Stimulated activated CD4-positive, alpha-beta T cell treated with anti-CD3 and anti-CD28 coated beads, Interleukin-4, amount 100 ng/mL, for 1 hour (primary cell): ENCODE measurements at regions not wholly inside any gene's neighbourhood (a gene's known extent, or its start where the extent isn't known, plus 50 kb on each side); places are given as distances from the start of the nearest gene placed in this dataset.
"Not testable (repeated sequence)": the region's sequence is repeated elsewhere in the genome, so short reads cannot be mapped to it uniquely, and the experiment has no call there.

ENCODE experiments used
- DNase-seq: peaks from one replicate; pipeline ENCODE4 v3.0.0-alpha.2; 2020

DNA sequence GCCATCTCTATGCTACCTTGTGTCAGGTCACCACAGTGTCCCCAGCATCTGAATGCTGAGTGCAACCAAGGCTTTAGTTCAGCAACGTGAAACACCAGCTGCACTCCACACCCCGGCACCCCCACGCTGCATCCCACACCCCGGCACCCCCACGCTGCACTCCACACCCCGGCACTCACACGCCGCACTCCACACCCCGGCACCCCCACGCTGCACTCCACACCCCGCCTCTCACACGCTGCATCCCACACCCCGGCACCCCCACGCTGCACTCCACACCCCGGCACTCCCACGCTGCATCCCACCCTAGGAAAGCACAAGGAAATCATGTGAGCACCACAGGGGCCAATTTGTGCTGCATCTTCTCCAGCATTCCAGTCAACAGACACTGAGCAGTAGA lies 199.8 kb upstream of the FRG1 start:
- DNase-seq: no peak

DNA sequence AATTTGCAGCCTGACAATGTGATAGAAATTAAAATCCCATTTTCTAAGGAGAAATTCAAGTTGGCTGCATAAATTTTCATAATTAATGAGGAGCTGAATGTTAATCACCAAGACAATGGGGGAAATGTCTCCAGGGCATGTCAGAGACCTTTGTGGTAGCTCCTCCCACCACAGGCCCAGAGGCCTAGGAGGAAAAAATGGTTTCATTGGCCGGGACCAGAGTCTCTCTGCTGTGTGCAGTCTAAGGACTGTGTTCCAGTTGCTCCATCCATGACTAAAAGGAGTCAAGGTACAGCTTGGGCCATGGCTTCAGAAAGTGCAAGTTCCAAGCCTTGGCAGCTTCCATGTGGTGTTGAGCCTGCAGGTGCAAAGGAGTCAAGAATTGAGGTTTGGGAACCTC lies 187.6 kb upstream of the FRG1 start:
- not testable (repeated sequence) for DNase-seq

DNA sequence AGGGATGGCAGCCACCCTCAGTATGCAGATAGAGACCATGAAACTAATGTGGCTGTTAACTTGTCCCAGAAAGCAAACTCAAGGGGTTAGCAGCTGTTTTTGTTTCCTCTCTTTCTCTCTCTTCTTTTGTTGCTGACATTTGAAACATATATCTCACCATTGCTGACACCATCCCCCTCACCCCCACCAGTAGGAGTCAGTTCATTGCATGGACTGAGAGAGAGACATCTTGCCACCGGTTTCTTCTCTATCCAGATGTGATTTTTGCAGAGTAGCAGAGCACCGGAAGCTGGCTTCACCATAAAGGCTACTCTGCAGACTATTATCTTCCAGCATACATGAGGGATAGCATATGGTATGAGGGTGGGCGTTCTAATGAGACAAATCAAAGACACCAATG lies 177.1 kb upstream of the FRG1 start:
- DNase-seq: no peak

DNA sequence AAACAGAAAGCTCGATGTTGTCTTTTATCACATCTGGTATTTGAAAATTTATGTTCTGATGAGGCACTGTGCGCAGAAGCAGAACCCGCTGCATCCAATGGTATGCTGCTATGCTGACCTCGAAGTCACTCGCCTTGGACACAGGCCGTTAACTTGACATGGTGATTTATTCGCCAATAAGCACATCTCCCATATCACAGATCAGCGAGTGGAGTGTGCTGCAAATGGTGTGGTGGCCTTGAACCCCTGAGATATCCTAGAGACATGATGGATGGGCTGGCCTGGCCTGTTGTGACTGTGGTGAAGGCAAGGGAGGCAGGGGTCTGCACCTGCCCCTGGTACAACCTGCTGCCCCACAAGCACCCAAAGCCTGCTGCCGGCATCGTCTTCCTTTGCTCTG lies 175.4 kb upstream of the FRG1 start:
- DNase-seq: no peak

DNA sequence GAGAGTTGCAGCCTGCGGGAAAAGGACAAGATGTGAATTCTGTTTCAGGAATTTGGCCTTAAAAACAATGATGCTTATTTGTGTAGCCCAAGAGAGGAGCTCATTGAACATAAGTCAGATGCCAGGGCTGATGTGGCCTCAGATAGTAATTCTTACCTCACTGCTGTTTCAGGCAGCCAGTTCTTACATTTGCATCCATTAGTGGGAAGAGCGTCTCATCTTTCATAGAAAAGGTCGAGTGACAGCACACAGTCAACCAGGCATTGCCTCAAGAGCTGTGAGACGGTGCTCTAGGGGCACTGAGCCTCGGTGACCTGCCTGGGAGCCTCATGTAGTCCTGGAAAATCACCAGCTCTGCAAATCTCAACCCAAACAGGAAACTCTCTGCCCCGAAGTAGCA lies 174.9 kb upstream of the FRG1 start:
- no peak for DNase-seq

DNA sequence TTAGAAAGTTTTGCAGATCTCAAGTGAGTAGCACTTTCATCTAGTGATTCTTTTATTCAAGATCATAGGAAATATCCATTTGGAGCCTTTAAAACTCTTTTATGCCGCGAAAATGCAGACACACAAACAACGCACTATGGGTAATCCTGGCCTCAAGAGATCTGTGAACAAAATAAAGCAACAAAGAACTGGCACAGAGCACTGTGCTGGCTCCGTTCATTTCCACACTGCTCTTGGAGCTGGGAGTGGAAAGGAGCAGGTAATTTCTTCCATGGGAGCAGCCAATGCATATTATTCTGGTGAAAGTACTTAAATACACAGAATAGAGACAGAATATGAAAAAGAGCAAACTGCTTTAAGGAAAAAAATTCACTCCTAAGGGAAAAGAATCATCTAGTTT lies 172.7 kb upstream of the FRG1 start:
- no peak for DNase-seq

DNA sequence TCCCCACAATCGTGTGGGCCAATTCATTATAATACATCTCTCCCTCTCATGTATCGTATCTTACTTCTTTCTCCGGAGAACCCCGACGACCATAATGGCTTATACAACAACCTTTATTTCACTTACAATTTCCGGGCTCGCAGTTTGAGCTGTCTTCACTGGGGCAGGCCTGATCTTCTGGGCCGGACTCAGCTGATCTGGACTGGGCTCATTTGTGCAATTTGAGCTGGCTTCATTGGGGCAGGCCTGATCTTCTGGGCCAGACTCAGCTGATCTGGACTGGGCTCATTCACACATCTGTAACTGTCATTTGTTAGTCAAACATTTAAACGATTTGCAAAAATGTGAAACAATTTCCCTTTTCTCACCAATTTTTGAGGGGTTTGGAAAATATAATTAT lies 171.5 kb upstream of the FRG1 start:
- no peak for DNase-seq

DNA sequence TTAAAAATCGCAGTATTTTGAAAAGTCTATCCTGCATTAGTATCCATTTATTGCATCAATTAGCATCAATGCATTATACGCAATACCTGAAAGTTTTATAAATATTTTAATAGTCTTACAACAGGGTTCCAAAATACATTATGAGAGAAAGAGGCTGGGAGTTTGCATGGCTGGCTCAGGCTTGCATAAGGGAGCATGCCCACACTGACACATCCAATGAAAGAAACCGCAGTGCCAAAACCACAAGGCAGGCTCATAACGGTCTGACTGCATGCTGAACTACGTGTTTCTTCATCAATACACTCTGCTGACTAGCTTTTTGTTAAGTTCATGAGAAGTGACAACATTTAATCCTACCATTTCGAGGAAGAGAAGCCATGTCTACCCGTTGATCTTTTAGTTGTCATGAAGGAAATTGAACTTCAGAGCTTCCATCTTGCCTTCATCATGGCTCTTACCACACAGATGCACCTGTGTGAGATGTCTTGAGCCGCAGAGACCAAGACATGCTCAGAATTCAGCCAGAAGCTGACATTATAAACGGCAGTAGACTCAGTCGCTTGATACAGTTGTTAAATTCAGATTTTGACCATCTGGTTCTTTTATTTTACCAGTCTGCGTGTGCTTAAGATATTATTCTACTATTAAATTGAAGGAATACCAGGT lies 168.8 kb upstream of the FRG1 start:
- DNase-seq: no peak

DNA sequence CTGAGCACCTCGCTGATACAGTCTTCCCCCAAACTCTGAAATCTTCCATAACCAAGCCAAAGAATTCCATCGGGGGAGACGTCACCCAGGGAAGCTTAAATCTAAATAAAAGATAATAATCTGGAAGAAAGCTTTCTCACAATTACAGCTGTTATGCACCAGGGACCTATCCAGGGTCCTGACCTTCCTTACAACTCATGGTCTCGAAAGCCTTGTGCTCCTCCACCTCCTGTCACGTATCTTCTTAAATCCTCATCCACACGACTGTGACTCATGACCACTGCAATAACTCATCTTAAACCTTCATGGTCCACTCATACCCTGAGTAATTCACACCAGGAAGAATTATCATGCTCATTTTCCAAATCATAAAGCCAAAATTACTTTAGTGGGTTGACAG lies 166.8 kb upstream of the FRG1 start:
- no peak for DNase-seq

DNA sequence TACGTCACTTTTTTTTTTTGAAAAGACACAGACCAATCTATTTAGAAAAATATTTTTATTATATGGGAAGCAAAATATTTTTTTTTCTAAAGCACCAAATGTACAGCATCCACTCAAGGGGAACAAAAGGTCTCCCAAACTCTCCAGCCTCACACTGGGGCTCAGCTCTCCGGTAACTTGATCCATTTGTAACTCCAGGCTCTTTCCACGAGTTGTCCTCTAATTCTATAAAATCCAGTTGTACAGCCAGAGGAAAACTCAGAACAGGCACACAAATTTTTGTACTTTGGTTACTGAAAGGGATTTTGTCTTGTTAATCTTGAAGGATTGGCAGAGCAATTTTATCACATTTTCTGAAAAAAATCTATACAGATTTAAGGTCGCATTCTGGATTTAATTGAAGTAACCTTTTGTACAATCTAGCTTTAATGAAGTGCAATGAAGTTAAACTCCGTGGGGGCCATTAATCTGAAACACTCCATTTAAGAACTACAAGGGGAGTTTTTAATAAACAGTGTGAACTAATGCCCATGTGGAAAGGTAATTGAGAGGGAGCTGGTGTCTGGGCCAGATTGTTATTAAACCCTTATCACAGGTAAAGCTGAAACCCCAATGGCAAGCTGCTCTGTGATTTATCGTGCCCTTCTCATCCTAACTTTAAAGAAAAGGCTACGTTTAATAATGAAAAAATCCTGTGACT lies 161.2 kb upstream of the FRG1 start:
- no peak for DNase-seq

DNA sequence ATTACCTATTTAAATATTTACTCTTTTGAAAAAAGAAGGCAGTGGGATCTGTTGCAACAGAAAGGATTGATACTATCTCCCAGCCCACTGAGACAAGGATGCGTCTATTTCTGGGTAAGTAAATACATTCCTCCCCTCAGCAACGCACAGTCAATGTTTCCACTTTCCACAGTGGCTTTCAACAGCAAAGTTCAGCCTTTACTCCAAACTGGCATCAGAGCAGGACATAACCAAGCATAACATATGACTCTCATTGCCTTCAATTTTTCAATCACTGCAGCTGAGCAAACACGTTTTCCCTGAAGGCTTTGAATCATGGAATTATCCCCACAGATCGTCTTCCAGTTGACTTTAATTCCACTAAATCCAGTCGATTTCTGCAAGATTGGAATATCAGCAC lies 160.3 kb upstream of the FRG1 start:
- no peak for DNase-seq

DNA sequence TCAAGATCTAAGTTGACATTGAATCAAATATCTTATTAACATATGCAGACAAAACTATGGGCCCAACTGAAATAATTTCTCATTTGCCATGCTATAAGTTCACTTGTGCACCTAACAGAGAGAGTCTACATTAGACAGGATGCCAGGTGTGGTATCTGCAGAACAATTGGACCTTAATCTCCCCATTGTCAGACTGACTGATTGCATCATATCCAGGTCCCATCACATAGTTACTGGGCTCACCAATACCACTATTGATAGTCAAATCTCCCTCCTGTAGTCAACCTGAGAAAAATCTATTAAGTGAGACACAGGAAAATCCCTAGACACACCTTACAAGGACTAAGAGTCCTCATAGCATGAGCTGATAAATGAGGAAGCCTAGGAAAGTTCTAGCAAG lies 156.0 kb upstream of the FRG1 start:
- DNase-seq: no peak

DNA sequence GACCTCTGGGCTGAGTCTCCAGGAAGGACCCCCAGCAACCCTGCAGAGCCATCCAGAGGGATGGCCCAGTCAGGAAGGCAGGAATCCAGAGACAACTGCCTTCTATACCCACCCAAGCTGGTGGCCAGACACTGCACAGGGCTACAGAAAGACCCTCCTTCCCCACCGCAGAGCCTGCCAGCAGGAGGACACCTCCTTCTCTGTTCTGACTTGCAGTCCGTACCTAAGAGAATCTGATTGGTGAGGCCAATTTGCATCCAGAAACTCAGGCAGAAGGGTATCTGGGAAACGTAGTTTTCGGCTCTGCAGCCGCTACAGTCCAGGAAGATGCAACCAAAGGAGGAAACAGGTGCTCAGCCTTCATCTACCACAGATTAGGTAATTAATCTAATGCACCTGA lies 155.4 kb upstream of the FRG1 start:
- no peak for DNase-seq

DNA sequence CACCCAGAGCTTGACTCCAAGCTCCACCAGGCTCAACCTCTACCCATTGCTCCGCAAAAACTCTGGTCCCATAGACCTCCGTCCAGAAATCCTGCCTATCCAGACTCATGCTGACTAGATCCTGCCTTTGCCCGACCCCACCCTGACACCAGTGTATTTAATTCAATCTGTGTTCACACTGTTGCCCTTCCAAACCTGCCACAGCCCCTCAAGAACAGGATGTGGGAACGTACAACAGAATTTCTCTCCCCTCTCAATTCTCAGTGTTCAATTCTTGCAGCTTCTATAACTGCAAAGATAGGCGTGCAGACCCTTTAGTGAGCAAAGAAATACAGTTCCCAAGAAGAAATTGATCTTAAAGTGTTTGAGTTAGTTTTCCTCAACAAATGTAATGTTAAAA lies 154.2 kb upstream of the FRG1 start:
- DNase-seq: no peak

DNA sequence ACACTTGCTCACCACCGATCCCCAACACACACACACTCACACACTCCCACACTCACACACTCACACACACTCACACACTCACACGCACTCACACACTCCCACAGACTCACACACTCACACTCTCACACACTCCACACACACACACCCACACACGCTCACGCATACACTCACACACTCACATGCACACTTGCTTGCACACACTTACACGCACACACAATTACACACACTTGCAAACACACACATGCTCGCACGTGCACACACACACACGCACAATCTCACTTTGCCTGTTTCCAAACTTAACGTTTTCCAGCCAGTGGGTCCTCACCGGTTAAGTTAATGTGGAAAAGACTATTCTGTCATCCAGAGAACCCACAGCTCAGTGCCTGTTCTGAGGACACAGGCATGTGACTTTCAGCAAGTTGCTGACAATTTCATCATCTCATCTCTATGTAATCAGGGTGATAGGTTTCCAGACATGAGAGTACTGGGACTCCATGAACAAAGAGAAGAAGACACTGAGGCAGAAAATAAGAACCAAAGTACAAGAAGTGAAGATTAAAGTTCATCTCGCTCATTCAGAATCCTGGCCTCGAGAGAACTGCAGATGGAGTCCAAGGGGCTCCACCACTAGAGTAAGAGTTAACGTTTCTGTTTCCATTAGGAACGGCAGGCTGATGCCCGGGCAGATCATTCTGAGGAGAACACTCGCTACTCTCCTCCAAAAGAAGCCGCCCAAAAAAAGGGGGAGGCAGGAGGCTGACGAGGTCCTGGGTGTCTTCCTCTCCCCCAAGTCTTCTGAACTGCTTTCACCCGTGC lies 153.2 kb upstream of the FRG1 start:
- DNase-seq: no peak

DNA sequence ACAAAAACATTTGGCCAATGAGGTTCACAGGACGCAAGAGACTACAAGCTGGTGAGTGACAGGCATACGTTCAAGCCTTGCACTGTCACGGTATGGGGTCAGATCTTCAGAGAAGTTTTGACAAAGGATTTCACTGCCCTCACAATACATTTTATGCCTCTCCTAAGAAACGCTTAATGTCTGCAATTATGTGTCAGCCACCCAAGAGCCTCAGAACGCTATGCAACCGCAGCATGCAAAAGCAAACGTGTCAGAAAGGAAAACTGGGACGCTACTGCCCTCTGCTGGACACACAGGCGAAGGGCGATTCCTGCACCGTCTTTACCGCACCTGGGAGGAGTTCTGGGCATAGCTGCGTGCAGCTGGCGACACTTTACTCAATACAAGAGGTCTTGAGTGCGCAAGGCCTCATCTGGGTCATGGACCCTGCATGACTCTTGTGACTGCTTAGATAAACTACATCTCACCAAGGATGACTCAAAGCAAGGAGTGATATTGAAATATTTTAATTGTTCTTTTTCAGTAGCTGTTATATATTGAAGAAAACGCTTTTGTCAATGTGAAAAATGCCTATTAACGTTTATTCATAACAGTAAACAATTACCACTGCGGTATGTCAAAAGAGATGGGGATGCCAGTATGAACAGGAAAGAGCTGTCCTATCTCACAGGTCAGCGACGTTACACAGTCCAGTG lies 147.6 kb upstream of the FRG1 start:
- DNase-seq: peak; percentile 59

DNA sequence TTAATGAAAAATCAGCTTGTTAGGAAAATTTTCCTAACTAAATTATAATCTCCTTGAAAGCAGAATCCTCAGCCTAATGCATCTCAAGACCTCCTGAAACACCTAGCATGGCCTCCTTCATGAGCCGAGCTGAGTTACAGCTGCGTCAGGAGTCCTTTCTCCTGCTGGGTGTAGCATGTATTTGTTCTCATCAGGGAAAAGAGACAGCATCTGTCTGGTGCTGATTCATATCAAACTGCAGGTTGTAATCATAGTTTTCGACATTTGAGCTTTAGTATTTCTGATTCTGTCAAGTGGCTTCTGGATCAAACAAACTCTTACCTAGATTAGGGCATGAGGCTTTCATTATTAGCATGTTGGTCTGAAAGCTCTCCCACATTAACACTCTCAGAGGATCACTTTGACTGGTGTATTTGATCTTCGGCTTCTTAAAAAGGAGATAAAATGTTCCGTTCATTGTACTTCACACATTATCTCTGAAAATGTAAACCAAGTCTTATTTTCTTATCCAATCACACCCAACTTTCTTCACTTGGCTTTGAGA lies 140.1 kb upstream of the FRG1 start:
- DNase-seq: no peak

DNA sequence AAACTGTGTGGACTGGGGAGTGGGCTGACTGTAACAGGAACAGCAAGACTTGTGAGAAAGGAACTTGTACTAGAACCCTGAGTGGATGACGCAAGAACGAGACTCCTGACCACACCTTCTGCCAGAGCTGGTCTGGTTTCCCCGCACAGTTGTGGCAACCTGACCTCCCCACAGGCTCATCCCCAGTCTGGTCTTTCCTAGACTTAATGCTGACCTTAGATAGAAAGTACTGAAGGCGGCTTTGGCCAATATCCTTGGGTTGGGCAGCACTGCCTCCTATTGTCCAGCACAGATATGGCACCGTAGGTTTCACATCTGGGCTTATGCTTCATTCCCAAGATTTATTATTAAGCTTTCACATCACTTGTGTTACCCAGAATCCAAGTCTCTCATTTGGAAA lies 137.8 kb upstream of the FRG1 start:
- no peak for DNase-seq

DNA sequence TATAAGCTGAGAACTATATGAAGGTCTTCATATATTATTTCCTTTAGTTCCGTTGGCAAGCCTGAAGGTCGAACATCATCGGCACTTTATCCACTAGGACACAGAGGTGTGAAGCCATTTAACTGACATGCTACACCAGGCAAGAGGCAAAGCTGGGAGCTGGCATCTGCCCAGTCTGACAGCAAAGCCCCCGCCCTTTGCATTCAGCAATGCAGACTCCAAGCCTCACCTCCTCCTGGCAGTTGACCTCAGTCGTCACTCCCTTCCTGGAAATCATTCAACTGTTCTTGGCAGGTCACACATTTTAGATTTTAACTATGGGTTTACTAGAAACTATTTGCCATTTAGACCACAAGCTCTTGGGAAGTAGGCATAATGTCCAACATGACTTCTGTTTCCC lies 135.8 kb upstream of the FRG1 start:
- no peak for DNase-seq

DNA sequence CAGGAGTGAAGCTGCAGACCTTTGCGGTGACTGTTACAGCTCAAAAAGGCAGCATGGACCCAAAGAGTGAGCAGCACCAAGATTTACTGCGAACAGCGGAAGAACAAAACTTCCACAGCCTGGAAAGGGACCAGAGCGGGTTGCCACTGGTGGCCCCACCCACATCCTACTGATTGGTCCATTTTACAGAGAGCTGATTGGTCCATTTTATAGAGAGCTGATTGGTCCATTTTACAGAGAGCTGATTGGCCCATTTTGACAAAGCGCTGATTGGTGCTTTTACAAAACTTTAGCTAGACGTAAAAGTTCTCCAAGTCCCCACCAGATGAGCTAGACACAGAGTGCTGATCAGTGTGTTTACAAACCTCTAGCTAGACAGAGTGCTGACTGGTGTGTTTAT lies 134.2 kb upstream of the FRG1 start:
- DNase-seq: no peak

DNA sequence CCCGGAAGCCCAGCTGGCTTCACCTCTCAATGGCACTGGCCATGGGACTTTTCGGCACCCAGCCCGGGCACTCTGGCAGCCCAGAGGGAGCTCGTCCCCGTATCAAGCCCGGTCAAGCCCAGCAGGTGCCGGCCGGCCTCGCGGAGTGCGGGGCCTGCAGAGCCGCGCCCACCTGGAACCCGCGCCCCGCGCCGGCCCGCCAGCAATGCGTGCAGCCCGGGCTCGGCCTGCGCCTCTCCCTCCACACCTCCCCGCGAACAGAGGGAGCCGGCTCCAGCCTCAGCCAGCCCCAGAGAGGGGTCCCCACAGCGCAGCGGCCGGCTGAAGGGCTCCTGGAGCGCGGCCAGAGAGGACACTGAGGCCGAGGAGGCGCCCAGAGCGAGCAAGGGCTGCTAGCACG lies 133.6 kb upstream of the FRG1 start:
- no peak for DNase-seq

DNA sequence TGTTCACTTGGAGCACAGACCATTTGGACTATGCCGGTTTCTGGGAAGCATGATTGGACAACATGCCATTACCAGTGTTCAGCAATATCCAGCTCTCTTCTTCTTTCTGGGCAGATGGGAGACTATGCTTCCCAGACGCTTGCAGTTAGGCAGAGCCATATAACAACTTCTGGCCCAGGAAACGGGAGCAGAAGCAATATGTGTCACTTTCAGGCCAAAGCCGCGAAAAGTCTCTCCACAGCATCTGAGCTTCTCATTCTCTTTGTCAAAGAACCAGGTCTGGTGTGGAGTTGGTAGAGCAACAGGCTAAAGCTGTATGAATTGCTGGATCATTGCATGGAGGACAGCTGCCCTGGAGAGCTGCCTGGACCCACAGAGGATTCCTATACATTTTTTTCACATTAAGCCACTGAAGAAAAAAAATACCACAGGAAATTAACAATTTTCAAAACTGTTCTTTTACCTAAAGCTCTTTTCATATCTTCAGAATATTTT lies 131.4 kb upstream of the FRG1 start:
- no peak for DNase-seq

DNA sequence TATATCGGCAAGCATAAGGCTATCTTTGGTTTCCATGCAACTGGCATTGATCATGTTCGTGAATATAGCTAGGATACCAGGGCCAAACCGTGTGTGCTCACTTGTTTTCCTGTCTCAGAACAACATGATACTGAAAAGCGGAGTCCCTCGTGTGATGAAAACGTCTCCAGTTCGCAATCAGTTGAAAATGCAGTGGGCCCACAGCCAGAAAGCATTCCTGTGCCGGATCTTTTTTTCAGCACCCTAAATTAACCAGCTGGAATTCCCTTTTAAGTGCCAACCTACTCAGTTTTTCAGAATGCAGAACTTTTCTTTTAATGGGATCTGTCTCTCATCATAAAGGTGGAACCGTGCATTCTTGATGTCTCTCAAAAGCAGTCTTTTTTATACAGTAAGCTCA lies 130.8 kb upstream of the FRG1 start:
- no peak for DNase-seq
